ENCODE measurements at regions not wholly inside any gene's neighbourhood (a gene's known extent, or its start where the extent isn't known, plus 50 kb on each side); places are given as distances from the start of the nearest gene placed in this dataset.

DNA sequence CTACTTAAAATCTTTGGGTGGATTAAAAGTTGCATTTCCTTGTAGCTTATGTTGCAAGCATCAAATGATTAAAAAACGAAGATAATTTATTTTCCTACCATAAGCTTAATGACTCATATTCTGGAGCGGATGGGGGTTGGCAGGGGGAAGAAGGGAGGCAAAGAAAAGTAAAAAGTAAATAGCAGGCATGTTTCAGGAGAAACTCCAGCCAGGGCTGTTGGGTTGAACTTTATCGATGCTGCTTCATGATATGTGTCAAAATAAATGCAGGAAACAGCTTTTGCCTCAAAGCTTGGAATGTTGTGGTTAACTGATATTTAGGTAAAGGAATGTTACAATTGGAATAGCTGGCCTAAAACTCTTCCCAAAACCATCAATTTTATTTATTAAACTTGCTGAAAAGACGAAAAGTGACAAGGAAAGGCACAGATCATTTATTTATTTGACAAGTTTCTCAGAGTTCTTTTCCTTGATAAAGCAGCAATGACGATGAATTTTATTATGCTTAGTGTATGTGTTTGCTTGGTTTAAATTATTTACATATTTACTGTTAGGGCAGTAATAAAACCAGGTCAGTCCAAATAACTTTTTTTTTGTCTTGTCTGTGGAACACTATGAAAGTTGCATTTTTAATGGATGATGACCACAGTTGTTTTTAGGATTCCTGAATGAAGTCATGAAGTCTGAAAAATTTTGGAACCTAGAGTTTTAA is 177.9 kb downstream of the PCSK1 start:
- Histone ChIP-seq H3K27ac (peak overlapping the region; percentile 72), H3K4me2 (peak overlapping the region; percentile 66), H3K27me3 (ENCODE audit: insufficient read depth, low read depth) (no peaks in the 10 kb centered on the region), H4K20me1 (ENCODE audit: insufficient read depth) (no peaks in the 10 kb centered on the region), H3K79me2 (ENCODE audit: low read depth) (no peaks in the 10 kb centered on the region), H2AFZ (0 out of 2 replicates have a peak overlapping the region, but pooled peaks have one; percentile 28), H3K9me3 (ENCODE audit: insufficient read depth, low read depth) (peaks cover 8% of the 10 kb centered on the region), H3K4me1 (replicated peaks; ENCODE audit: insufficient read depth) (peaks cover 53% of the 10 kb centered on the region), H3K36me3 (ENCODE audit: low read depth) (peaks cover 5% of the 10 kb centered on the region; the same call in 1 of the 2 replicates), H3K9me2 (ENCODE audit: insufficient read depth) (no peaks in the 10 kb centered on the region), H3F3A (ENCODE audit: insufficient read depth, low read depth) (peaks cover 29% of the 10 kb centered on the region), H3K4me3 (no peak overlapping the region; the same call in 1 of the 2 replicates)
- peak; percentile 57 to 91 for DNase-seq
- TF ChIP-seq, protein P1, sequence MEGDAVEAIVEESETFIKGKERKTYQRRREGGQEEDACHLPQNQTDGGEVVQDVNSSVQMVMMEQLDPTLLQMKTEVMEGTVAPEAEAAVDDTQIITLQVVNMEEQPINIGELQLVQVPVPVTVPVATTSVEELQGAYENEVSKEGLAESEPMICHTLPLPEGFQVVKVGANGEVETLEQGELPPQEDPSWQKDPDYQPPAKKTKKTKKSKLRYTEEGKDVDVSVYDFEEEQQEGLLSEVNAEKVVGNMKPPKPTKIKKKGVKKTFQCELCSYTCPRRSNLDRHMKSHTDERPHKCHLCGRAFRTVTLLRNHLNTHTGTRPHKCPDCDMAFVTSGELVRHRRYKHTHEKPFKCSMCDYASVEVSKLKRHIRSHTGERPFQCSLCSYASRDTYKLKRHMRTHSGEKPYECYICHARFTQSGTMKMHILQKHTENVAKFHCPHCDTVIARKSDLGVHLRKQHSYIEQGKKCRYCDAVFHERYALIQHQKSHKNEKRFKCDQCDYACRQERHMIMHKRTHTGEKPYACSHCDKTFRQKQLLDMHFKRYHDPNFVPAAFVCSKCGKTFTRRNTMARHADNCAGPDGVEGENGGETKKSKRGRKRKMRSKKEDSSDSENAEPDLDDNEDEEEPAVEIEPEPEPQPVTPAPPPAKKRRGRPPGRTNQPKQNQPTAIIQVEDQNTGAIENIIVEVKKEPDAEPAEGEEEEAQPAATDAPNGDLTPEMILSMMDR (conservative IDR thresholded peaks at IDR 0.05), result no peak
- no peak for TF ChIP-seq EZH2 (IDR thresholded peaks at IDR 0.05; ENCODE audit: low read depth)
- POLR2A ChIA-PET (ENCODE audit: unreplicated experiment), result interaction anchor here (0.6 kb wide), 3 partner anchors 41 to 795 kb away, joined by 3 to 7 read pairs (median 5); no protein-coding TSS in a partner anchor
- CTCF ChIA-PET, result interaction anchor here (0.5 to 0.6 kb wide), 2 partner anchors 100 to 497 kb away, joined by 3 to 9 read pairs; no protein-coding TSS in a partner anchor
- BruUV-seq (replicated peaks), result no TSS peak
- intact Hi-C loops (cut with micrococcal nuclease; ENCODE audit: unreplicated experiment), result loop anchor here (1.0 to 10.0 kb wide), 5 partner anchors 82 to 540 kb away; no protein-coding TSS in a partner anchor

DNA sequence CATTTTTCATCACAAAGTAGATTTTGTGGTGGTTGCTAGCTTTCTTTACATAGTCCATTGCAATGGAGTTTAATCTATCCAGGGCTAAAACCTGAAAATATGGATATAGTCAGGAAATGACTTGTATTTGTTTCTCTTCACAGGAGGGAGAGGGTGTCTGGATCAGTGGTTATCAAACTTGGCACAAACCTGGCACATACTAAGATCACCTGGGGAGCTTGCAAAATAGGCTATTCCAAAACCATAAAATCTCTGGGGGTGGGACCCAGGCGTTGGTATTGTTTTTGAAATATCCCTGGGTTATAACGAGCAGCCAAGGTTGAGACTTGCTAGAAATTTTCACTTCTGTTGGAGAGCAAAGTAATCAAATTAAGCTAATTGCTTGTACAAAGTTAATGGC is 179.9 kb downstream of the PCSK1 start:
- Histone ChIP-seq H3K36me3 (ENCODE audit: low read depth) (peaks cover 3% of the 10 kb centered on the region; the same call in 1 of the 2 replicates), H3K4me1 (replicated peaks; ENCODE audit: insufficient read depth) (peaks cover 35% of the 10 kb centered on the region), H3K9me2 (ENCODE audit: insufficient read depth) (no peaks in the 10 kb centered on the region), H2AFZ (no peak overlapping the region), H4K20me1 (ENCODE audit: insufficient read depth) (no peaks in the 10 kb centered on the region), H3K4me2 (no peak overlapping the region), H3K27me3 (ENCODE audit: insufficient read depth, low read depth) (no peaks in the 10 kb centered on the region), H3K4me3 (no peak overlapping the region), H3F3A (ENCODE audit: insufficient read depth, low read depth) (peaks cover 16% of the 10 kb centered on the region), H3K9me3 (ENCODE audit: insufficient read depth, low read depth) (peaks cover 8% of the 10 kb centered on the region), H3K79me2 (ENCODE audit: low read depth) (no peaks in the 10 kb centered on the region), H3K27ac (no peak overlapping the region)
- TF ChIP-seq, protein P1 (conservative IDR thresholded peaks at IDR 0.05), result no peak
- no peak for TF ChIP-seq EZH2 (IDR thresholded peaks at IDR 0.05; ENCODE audit: low read depth)
- no peak for DNase-seq
- CTCF ChIA-PET, result no interaction called here
- POLR2A ChIA-PET (ENCODE audit: unreplicated experiment), result interaction anchor here (0.5 kb wide), 1 partner anchor 88 kb away, joined by 3 read pairs; no protein-coding TSS in a partner anchor
- intact Hi-C loops (cut with micrococcal nuclease; ENCODE audit: unreplicated experiment), result loop anchor here (10.0 kb wide), 1 partner anchor 538 kb away; no protein-coding TSS in a partner anchor
- BruUV-seq (replicated peaks), result no TSS peak

DNA sequence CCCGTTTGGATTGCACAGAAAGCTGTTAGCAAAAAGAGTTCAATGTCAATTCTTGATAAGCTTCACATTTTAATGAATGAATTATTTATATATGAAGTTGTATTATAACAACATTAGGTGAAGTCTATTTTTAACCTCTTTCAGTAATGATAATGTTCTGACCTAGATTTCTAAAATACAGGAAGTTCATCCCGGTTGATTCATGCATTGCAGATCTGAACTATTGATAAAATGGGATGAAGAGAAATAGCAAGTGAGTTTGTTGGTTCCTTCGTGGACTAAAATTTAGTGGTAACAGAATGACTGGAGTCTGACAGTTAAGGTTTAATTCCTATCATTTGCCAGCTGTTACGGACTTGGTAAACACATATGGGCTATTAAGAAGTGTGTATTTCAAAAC is 180.5 kb downstream of the PCSK1 start:
- H3K27ac ChIP-seq, result no peak overlapping the region
- H3K4me2 ChIP-seq, result no peak overlapping the region
- intact Hi-C loops (cut with micrococcal nuclease; ENCODE audit: unreplicated experiment), result loop anchor here (10.0 kb wide), 1 partner anchor 538 kb away; no protein-coding TSS in a partner anchor

More for the DNA sequence above, 180.5 kb downstream of the PCSK1 start:
- Histone ChIP-seq H3K4me3 (no peak overlapping the region), H3F3A (ENCODE audit: insufficient read depth, low read depth) (peaks cover 16% of the 10 kb centered on the region), H3K36me3 (ENCODE audit: low read depth) (no peaks in the 10 kb centered on the region), H3K79me2 (ENCODE audit: low read depth) (no peaks in the 10 kb centered on the region), H4K20me1 (ENCODE audit: insufficient read depth) (no peaks in the 10 kb centered on the region), H2AFZ (no peak overlapping the region), H3K27me3 (ENCODE audit: insufficient read depth, low read depth) (no peaks in the 10 kb centered on the region), H3K4me1 (replicated peaks; ENCODE audit: insufficient read depth) (peaks cover 35% of the 10 kb centered on the region), H3K9me3 (ENCODE audit: insufficient read depth, low read depth) (peaks cover 8% of the 10 kb centered on the region), H3K9me2 (ENCODE audit: insufficient read depth) (no peaks in the 10 kb centered on the region)
- CTCF ChIA-PET, result no interaction called here
- DNase-seq, result no peak
- no TSS peak for BruUV-seq (replicated peaks)
- POLR2A ChIA-PET (ENCODE audit: unreplicated experiment), result interaction anchor here (0.5 kb wide), 1 partner anchor 87 kb away, joined by 3 read pairs; no protein-coding TSS in a partner anchor
- TF ChIP-seq, protein P1 (conservative IDR thresholded peaks at IDR 0.05), result no peak
- TF ChIP-seq EZH2 (IDR thresholded peaks at IDR 0.05; ENCODE audit: low read depth), result no peak
